Renal cortical epithelial cell (primary cell): ENCODE measurements at regions not wholly inside any gene's neighbourhood (a gene's known extent, or its start where the extent isn't known, plus 50 kb on each side); places are given as distances from the start of the nearest gene placed in this dataset.
A peak's percentile ranks its signal among the peaks of the same experiment; 100 is the strongest.

Experiments used
- DNase-seq: peaks from one replicate; pipeline ENCODE4 v3.0.0-alpha.2; 2011; ENCODE audit warnings: low read depth

GRCh38 chr10:76735866-76736265 is 901.7 kb downstream of the KCNMA1 start:
- DNase-seq: no peak

GRCh38 chr10:76733441-76733936 is 904.1 kb downstream of the KCNMA1 start:
- no peak for DNase-seq

- DNase-seq: no peak
These were observed 905.3 kb downstream of the KCNMA1 start for GRCh38 chr10:76732306-76732705.

GRCh38 chr10:76729841-76730487 is 907.6 kb downstream of the KCNMA1 start:
- no peak for DNase-seq

GRCh38 chr10:76729346-76729745 is 908.3 kb downstream of the KCNMA1 start:
- no peak for DNase-seq

GRCh38 chr10:76727038-76727437 is 910.6 kb downstream of the KCNMA1 start:
- DNase-seq: no peak

- no peak for DNase-seq
These were observed 913.8 kb downstream of the KCNMA1 start for GRCh38 chr10:76723844-76724243.

GRCh38 chr10:76721891-76722505 is 915.6 kb downstream of the KCNMA1 start:
- DNase-seq: no peak

GRCh38 chr10:76719006-76719405 is 918.6 kb downstream of the KCNMA1 start:
- no peak for DNase-seq

GRCh38 chr10:76717141-76717540 is 920.5 kb downstream of the KCNMA1 start:
- DNase-seq: peak; percentile 30

GRCh38 chr10:76711222-76711997 is 926.2 kb downstream of the KCNMA1 start:
- DNase-seq: no peak

GRCh38 chr10:76700241-76700640 is 937.4 kb downstream of the KCNMA1 start:
- no peak for DNase-seq

- DNase-seq: no peak
These were observed 939.7 kb downstream of the KCNMA1 start for GRCh38 chr10:76697923-76698322.

GRCh38 chr10:76695069-76695468 is 942.5 kb downstream of the KCNMA1 start:
- no peak for DNase-seq

- DNase-seq: no peak
These were observed 951.4 kb downstream of the KCNMA1 start for GRCh38 chr10:76686201-76686600.

- DNase-seq: no peak
These were observed 952.6 kb downstream of the KCNMA1 start for GRCh38 chr10:76684968-76685367.

GRCh38 chr10:76681153-76681552 is 956.5 kb downstream of the KCNMA1 start:
- no peak for DNase-seq

GRCh38 chr10:76679030-76679429 is 958.6 kb downstream of the KCNMA1 start:
- no peak for DNase-seq

- DNase-seq: peak; percentile 54
These were observed 961.5 kb downstream of the KCNMA1 start for GRCh38 chr10:76675951-76676587.

GRCh38 chr10:76675561-76675950 is 962.1 kb downstream of the KCNMA1 start:
- no peak for DNase-seq

GRCh38 chr10:76667408-76668370 is 969.9 kb downstream of the KCNMA1 start:
- DNase-seq: no peak
